HG02885 (cell line): ENCODE measurements at regions not wholly inside any gene's neighbourhood (a gene's known extent, or its start where the extent isn't known, plus 50 kb on each side); places are given as distances from the start of the nearest gene placed in this dataset.
A peak's percentile ranks its signal among the peaks of the same experiment; 100 is the strongest.
"Not testable (repeated sequence)": the region's sequence is repeated elsewhere in the genome, so short reads cannot be mapped to it uniquely, and the experiment has no call there.

ENCODE experiments used
- ATAC-seq: cut with Tn5 transposase; IDR thresholded peaks from one replicate; pipeline ENCODE4 v1.9.1; 2021; ENCODE audit warnings: mild to moderate bottlenecking; ENCODE audit not compliant: unreplicated experiment, poor library complexity

DNA sequence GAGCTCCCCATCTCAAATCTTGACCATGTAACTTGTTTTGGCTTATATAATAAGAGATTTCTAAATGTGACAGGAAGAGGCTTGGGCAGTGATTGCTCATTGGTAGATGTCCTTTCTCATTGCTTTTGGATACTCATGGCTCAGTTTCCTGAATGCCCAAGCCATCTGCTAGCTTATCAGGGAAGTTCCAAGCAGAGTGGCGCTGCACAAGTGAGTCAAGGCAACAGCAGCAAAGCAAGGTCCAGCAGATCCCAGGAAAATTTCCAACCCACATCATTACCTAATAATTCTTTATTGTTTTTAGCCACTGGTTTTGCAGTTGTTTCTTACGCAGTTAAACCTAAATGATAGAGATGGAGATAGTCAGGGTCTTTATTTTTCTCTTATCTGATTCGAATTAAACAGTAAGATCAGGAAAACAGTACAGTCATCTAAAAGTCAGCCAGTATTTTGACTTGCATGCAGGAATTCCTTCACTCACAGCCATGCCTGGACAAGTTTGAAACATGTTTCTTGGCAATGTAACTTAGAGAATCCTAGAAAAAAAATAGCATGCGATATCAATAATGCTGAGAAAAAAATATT is 349.7 kb upstream of the TMEFF2 start:
- ATAC-seq: no peak

DNA sequence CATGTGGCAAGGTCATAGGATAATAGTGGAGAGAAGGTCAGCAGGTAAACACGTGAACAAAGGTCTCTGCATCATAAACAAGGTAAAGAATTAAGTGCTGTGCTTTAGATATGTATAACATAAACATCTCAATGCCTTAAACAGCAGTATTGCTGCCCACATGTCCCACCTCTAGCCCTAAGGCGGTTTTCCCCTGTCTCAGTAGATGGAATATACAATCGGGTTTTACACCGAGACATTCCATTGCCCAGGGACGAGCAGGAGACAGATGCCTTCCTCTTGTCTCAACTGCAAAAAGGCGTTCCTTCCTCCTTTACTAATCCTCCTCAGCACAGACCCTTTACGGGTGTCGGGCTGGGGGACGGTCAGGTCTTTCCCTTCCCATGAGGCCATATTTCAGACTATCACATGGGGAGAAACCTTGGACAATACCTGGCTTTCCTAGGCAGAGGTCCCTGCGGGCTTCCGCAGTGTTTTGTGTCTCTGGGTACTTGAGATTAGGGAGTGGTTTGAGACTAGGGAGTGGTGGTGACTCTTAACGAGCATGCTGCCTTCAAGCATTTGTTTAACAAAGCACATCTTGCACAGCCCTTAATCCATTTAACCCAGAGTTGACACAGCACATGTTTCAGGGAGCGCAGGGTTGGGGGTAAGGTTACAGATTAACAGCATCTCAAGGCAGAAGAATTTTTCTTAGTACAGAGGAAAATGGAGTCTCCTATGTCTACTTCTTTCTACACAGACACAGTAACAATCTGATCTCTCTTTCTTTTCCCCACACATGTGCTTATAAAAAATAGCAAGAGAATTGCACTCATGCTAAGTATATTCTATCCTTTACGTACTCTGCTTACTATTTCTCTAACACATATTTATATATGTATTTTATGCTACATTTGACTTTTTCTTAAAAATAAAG is 347.7 kb upstream of the TMEFF2 start:
- not testable (repeated sequence) for ATAC-seq

DNA sequence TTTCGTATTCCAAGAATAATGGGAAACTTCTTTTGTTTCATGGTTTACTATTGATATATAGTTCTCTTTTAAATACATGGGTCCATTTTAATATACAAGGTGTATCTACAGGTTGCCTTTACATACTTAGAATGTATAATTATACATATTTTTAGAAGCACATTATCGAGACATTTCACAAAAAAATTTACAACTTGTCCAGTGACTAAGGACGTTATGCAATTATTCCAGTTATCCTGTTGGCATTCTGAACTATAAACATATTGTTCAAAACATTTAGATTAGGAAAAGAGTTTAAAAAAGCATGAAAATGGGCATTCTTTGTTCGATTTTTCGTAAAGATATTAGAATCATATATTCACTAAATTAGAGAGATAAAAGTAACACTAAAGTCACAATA is 344.6 kb upstream of the TMEFF2 start:
- ATAC-seq: no peak

DNA sequence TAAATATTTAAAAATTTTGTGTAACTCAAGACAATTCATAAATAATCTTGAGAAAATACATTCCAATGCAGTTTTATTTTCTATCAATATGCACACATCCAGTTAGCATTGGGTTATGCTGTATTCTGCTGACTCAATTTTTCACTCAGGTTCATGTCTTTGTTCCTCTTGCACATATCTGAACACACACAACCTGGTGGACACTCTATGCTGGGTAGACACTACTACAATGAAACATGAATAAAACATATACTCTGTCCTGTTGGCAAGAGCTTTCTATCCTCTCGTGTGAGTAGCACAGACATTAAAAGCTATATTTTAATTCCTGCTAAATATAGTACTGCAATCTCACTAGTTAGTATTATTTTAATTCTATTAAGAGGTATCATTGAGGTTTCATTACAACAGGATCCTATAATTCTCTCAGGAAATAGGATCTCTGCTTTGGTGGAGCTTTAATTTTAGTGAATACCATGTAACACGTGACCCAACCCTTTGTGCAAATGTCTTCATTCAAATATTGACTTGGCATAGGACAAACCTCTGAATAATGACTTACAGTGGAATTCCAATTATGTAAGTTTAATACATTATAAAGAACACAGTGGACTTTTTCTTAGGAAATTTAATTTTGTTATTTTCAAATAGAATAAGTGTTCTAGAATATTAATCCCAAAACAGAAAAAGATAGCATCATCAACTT is 342.3 kb upstream of the TMEFF2 start:
- no peak for ATAC-seq

DNA sequence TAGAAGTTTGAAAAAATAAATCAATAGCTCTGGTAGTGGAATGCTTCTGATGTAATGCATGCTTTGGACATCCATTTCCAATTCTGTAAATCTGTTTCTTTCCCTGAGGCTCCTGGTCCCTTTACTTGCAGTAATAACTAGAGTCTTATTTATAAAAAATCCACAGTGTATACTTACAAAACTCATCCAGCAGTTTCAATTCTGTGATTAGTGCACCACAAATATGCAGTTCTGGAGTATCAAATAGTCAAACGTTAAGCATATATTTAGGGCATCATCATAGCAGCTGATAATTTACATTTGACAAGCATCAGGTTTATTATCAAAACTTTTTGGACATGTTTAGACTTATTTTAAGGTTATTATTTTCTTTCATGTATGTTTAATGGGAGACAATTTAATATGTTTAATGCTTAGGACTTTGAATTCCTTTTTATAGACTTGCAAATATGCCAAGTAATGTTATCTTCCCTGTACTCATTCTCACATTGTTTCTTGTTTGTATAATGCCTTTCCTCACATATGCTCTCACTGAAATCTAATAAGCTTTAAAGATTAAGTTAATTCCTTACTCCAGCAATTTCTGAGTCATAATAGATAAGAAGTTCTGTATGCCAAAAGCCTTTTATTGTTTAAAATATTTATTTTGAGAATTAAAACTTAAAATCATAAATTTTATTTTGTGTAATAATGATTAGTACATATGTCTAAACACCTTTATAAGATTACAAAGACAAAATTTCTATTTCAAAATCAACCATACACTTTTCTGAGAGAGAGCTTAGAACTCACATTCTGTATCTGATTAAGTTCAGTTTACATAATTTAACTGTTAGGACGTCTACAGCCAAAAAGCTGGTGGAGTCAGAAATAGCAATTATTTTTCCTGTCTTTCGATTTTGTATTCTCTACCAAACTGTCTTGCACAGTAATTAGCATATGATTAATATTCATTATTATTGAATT is 341.5 kb upstream of the TMEFF2 start:
- no peak for ATAC-seq

DNA sequence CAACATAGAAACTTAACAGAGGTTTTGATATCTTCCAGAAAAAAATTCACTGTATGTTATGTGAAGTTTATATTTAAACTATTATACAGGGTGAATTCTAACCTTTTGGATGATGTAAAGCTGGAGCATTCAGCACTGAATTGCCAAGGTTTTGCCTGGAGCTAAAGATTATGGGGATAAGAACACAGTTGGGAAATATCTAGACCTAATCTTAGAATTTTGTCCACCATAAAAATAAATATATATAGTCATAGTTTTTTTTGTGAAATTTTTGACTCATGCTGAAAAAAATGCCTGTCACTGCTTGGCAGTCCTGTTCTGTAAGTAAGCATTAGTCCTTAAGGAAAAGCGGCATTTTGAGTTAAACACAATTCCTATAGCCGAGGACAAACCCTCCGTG is 339.3 kb upstream of the TMEFF2 start:
- ATAC-seq: no peak

DNA sequence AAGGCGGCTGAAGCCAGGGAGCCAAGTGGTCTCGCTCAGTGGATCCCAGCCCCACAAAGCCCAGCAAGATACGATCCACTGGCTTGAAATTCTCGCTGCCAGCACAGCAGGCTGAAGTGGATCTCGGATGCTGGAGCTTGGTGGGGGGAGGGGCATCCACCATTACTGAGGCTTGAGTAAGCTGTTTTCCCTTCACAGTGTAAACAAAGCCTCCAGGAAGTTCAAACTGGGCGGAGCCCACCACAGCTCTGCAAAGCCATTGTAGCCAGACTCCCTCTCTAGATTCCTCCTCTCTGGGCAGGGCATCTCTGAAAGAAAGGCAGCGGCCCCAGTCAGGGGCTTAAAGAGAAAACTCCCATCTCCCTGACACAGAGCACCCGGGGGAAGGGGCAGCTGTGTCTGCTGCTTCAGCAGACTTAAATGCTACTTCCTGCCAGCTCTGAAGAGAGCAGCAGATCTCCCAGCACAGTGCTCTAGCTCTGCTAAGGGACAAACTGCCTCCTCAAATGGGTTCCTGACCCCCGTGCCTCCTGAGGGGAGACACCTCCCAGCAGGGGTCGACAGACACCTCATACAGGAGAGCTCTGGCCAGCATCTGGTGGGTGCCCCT is 330.0 kb upstream of the TMEFF2 start:
- ATAC-seq: not testable (repeated sequence)

DNA sequence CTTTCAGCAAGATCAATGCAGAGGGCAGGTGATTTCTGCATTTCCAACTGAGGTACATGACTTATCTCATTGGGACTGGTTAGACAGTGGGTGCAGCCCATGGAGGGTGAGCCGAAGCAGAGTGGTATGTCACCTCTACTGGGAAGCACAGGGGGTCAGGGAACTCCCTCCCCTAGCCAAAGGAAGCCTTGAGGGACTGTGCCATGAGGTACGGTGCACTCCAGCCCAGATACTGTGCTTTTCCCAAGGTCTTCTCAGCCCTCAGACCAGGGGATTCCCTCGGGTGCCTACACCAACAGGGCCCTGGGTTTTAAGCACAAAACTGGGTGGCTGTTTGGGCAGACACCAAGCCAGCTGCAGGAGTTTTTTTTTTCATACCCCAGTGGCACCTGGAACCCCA is 329.5 kb upstream of the TMEFF2 start:
- not testable (repeated sequence) for ATAC-seq

DNA sequence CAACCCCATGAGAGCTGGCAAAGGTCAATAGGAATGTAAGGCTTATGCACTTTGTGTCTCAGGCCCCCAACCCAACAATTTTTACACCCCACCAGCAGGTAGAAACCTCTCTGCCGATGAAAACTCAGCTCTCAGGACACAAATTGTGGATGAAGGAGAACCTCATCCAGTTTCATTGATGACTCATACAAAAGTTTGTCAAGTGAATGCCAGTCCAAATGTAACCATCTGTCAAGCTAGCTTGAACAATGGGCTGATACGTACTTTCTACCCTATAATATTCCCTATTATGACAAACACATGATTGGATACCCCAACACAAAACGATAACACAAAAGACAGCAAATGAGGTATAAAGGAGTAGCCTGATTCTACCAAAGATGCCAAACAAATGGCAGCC is 321.2 kb upstream of the TMEFF2 start:
- no peak for ATAC-seq

DNA sequence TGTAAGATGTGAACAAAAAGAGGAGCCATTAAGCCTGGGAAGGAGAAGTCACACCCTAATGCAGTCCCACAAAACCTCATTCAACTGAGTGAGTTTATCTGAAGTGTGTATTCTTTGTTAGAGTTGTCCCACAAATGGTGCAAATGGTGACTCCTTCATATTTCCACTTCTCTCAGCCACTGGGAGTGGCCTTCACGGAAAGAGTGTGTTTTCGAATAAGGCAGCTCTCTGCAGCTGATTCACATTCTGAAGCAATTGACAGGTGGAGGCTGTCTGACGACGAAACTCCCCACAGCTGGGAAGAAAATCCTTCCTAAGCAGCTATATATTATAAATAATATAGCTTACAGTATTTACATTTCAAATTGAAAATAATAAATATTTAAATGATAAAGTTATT is 318.8 kb upstream of the TMEFF2 start:
- no peak for ATAC-seq

DNA sequence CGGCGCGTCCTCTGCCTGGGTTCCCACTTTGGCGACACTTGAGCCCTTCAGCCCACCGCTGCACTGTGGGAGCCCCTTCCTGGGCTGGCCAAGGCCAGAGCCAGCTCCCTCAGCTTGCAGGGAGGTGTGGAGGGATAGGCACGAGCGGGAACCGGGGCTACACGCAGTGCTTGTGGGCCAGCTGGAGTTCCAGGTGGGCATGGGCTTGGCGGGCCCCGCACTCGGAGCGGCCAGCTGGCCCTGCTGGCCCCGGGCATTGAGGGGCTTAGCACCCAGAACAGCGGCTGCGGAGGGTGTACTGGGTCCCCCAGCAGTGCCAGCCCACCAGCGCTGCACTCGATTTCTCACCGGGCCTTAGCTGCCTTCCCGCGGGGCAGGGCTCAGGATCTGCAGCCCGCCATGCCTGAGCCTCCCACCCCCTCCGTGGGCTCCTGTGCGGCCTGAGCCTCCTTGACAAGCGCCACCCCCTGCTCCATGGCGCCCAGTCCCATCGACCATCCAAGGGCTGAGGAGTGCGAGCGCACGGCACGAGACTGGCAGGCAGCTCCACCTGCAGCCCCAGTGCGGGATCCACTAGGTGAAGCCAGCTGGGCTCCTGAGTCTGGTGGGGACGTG is 313.2 kb upstream of the TMEFF2 start:
- not testable (repeated sequence) for ATAC-seq

DNA sequence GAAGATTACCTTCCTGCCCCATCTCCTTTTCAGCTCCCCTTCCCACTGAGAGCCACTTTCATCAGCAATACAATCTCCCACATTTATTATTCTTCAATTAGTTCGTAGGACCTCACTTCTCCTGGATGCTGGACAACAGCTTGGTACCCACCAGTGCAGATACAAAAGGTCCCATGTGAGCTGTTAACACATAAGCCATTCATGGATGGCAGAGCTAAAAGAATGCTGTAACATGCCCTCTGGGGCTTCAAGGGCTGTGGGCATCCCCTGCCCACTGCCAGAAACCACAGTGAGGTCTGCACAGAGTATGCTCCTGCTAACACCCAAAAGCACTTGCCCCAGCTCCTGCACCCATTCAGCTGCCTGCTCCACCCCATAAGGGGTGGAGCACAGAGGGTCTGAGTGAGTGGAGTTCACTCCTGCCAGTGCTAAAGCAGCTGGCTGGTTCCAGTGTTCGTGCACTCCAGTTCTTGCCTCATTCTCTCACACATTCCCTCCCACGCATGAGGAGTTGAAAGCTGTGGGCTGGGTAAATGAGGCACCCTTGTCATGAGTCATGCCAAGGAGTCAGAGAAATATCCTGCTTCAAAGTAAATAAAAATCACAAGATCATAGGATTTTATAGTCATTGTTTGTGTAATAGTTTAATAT is 305.9 kb upstream of the TMEFF2 start:
- ATAC-seq: peak; percentile 89

DNA sequence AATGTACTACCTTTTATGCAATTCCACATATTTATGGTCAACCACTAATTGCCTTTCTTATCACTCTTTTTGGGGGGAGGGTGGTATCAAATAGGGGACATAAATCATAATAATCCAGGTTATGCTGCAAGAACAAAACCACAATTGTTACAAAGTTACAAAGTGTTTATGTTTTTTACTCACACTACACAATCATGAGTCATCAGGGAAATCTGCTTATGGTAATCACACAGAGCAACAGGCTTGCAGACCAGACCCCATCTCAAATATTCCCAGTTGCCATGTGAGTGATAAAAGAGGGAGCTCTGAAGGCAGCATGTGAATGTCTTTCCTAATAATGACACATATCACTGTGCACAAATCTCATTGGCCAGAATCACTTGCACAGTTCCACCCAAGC is 304.7 kb upstream of the TMEFF2 start:
- no peak for ATAC-seq

DNA sequence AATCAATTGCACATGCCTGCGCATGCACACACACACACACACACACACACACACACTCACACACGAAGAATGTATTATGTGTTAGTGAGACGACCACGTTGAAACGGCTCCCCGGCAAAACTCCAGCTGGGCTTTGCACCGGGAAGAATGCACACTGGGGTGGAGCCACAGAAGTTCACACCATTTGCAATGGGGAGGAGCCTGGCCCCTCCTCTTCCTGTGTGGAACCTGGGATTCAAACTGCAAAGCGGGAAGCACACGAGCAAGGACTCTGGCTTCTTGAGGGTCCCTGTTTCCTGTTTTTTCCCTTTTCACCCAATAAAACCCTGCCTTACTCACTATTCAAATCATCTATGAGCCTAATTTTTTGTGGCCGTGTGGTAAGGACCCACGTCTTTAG is 304.0 kb upstream of the TMEFF2 start:
- ATAC-seq: no peak

DNA sequence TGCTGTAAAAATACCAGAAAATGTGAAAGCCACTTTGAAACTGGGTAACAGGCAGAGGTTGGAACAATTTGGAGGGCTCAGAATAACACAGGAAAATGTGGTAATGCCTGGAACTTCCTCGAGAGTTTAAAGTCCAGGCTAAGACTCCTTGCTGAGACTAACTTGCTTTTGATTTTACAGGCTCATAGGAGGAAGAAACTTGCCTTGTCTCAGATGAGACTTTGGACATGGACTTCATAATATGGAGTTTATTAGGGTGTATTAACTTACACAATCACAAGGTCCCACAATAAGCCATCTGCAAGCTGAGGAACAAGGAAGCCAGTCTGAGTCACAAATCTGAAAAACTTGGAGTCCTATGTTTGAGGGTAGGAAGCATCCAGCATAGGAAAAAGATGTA is 293.4 kb upstream of the TMEFF2 start:
- not testable (repeated sequence) for ATAC-seq

DNA sequence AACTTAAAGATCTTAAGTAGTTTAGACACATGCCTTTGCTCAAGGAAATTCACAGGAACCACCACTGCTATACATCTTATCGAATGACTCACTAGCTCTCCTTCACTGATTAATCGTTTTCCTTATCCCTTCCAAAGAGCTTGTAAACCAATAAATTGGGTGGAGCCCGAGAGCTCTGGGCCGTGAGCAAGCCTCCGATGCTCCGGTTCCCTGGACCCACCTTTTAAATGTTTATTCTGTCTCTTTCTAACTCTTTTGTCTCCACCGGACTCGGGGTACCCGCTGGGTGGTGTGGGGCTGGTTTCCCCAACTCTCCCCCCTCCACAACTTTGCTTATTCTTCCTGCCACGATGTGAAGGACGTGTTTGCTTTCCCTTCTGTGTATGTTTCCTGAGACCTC is 292.9 kb upstream of the TMEFF2 start:
- ATAC-seq: no peak

DNA sequence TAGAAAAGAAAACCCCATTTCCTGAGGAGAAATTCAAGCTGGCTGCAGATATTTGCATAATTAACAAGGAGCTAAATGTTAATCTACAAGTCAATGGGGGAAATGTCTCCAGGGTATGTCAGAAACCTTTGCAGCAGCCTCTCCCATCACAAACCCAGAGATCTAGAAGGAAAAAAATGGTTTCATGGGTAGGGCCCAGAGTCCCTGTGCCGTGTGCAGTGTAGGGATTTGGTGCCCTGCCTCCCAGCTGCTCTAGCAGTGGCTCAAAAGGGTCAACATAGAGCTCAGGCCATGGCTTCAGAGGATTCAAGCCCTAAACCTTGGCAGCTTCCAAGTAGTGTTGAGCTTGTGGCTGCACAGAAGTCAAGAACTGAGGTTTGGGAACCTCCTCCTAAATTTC is 290.2 kb upstream of the TMEFF2 start:
- no peak for ATAC-seq

DNA sequence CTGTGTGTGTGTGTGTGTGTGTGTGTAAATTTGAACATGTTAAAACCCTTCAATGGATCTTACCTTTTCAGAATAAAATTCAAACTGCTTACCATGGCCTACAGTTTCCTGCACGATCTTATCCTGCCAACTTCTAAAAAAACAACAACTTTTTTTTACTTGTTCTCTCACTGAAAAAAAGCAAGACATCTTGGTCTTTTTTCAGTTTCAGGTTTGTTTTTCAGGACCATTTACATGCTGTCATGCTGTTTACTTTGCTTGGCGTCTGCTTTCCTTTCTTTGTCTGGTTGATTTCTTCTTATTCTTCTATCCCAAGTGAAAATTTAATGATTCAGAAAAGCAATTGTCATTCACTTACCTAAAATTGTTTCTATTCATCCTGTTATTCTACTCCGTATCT is 286.3 kb upstream of the TMEFF2 start:
- ATAC-seq: no peak

DNA sequence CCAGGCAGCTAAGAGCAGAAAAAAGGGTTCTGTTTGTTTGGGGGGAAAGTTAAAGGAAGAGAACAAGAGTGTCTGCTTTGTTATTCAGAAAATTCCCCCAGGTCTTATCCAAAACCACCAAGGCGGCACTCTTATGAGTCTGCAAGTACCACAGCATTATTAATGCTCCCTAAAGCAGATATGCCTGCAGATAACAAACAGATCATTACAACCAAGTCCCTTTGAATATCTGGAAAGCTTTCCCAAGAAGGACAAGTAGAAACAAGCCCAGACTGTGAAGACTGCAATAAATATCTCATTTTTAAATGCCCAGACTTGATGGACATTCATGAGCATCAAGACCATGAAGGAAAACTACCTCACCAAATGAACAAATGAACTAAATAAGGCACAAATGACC is 278.6 kb upstream of the TMEFF2 start:
- ATAC-seq: no peak
